CD4-positive, CD25-positive, alpha-beta regulatory T cell (primary cell): ENCODE measurements at regions not wholly inside any gene's neighbourhood (a gene's known extent, or its start where the extent isn't known, plus 50 kb on each side); places are given as distances from the start of the nearest gene placed in this dataset.

Experiments
- ATAC-seq, 2 donors: fragments of 150-1000 bp; cut with Tn5 transposase; one replicate each; pipeline ENCODE4 v1.10.0; 2021; ENCODE audit warnings: low read depth in 2 of 2, moderate number of reproducible peaks in 2 of 2, moderate library complexity in 1 of 2
- DNase-seq, 3 donors: peaks; one replicate each; pipeline versions ENCODE4 v3.0.0 to v3.0.0-alpha.2; 2012 to 2022; ENCODE audit warnings: mixed read lengths in 1 of 3
- H3K27ac ChIP-seq: one replicate; pipeline ENCODE4 v1.7.0; 2013; ENCODE audit warnings: mild to moderate bottlenecking, low read length; ENCODE audit not compliant: insufficient read depth, poor library complexity, severe bottlenecking
- H3K27me3 ChIP-seq: one replicate; pipeline ENCODE4 v1.7.0; 2013; ENCODE audit warnings: low read length; ENCODE audit not compliant: control insufficient read depth, insufficient read depth
- H3K36me3 ChIP-seq: one replicate; pipeline ENCODE4 v1.7.0; 2013; ENCODE audit warnings: mild to moderate bottlenecking, low read length, moderate library complexity; ENCODE audit not compliant: control insufficient read depth, insufficient read depth
- H3K4me1 ChIP-seq: 2 replicates; pipeline ENCODE4 v1.7.0; 2013; ENCODE audit warnings: mild to moderate bottlenecking, low read length; ENCODE audit not compliant: insufficient read depth, control insufficient read depth, poor library complexity, severe bottlenecking
- H3K4me3 ChIP-seq: one replicate; pipeline ENCODE4 v1.7.0; 2013; ENCODE audit warnings: low read depth, mild to moderate bottlenecking, low read length, moderate library complexity
- H3K9me3 ChIP-seq, 2 experiments: 1 replicate in 1 of 2; 2 replicates in 1 of 2; pipeline ENCODE4 v1.7.0; 2013; ENCODE audit warnings: low read length in 2 of 2, mild to moderate bottlenecking in 1 of 2, moderate library complexity in 1 of 2; ENCODE audit not compliant: control insufficient read depth in 2 of 2
- H3K27ac Mint-ChIP-seq, 3 donors: one replicate each; pipeline ENCODE4 v1.8.0; 2020 to 2022; ENCODE audit warnings: mild to moderate bottlenecking in 3 of 3, mixed read lengths in 3 of 3, moderate library complexity in 2 of 3
- H3K27me3 Mint-ChIP-seq: one replicate; pipeline ENCODE4 v1.8.0; 2022; ENCODE audit warnings: mild to moderate bottlenecking, mixed read lengths
- H3K36me3 Mint-ChIP-seq: one replicate; pipeline ENCODE4 v1.8.0; 2020; ENCODE audit warnings: mixed read lengths
- H3K4me1 Mint-ChIP-seq, 4 donors: one replicate each; pipeline ENCODE4 v1.8.0; 2020 to 2022; ENCODE audit warnings: mixed read lengths in 4 of 4, mild to moderate bottlenecking in 1 of 4
- H3K4me3 Mint-ChIP-seq, 4 donors: one replicate each; pipeline ENCODE4 v1.8.0; 2020 to 2022; ENCODE audit warnings: mild to moderate bottlenecking in 4 of 4, mixed read lengths in 4 of 4, moderate library complexity in 3 of 4
- H3K9me3 Mint-ChIP-seq, 7 donors: one replicate each; pipeline ENCODE4 v1.8.0; 2020 to 2022; ENCODE audit warnings: mixed read lengths in 7 of 7, mild to moderate bottlenecking in 3 of 7, moderate library complexity in 2 of 7

DNA sequence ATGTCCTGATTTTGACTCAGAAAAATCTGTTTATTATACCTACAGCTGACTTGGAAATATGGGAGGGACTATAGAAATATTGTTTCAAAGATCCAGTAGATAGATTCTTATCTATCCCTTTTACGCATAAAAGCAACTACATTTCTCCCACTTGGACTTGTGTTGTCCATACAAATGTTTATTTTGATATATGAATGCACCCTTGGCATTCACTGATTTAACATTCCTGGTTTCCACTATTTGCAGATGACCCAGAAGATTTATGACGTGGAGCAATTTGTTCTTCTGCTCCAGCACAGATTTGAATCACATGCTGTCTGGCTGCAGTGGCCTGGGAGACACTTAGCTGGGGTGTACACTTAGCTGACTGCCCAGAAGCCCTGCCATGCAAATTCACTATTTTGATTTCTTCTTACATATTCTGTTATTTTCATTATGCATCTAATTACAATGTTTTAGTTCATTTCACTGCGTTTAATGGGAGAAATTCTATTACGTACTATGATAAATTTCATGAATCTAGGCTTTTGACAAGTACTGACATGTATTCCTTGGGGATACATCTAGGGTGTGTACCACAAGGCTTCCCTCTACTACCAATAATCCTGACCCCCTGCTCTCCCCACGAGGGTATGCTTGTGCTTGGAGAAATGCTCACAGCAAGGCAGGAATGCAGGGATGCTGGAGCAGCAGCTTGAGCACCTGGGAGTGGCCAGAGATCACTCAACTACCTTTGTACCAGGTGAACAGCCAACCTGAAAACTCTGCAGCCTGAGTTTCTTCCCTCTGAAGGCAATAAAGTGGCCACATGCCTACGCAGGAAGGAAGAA, 223.6 kb upstream of the TBL1XR1 start:
- peaks cover 0 to 3% (median 0%) of the 10 kb centered on the region in 7 donors for H3K9me3 Mint-ChIP-seq
- peaks cover 16% of the 10 kb centered on the region for H3K4me1 ChIP-seq
- H3K27ac Mint-ChIP-seq = no peak overlapping the region
- DNase-seq (no peak), ATAC-seq (no peak)
- H3K9me3 ChIP-seq = no peaks in the 10 kb centered on the region
- H3K4me1 Mint-ChIP-seq = peaks cover 25 to 40% (median 31%) of the 10 kb centered on the region in 4 donors
- H3K27me3 Mint-ChIP-seq = no peaks in the 10 kb centered on the region
- no peaks in the 10 kb centered on the region for H3K27me3 ChIP-seq
- H3K27ac ChIP-seq = no peak overlapping the region
- no peaks in the 10 kb centered on the region for H3K36me3 ChIP-seq
- H3K4me3 Mint-ChIP-seq = no peak overlapping the region
- no peak overlapping the region for H3K4me3 ChIP-seq
- no peaks in the 10 kb centered on the region for H3K36me3 Mint-ChIP-seq

DNA sequence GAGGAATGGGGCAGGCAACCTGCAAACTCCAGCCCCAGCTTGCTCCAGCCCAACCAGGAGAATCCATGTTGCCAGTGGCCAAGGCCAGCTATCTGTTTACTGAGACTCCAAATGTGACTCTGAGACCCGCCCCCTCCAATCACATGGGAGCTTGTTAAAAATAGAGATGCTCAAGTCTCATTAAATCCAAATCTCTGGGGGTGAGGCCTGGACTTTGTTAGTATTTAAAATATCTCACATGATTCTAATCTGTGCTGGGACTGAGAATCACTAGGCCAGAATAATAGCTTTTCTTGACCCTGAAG, 224.2 kb upstream of the TBL1XR1 start:
- Histone ChIP-seq H3K4me1 (peaks cover 19% of the 10 kb centered on the region), H3K4me3 (no peak overlapping the region), H3K9me3 (no peaks in the 10 kb centered on the region), H3K36me3 (no peaks in the 10 kb centered on the region), H3K27ac (no peak overlapping the region), H3K27me3 (no peaks in the 10 kb centered on the region)
- Mint-ChIP-seq H3K36me3 (no peaks in the 10 kb centered on the region), H3K4me3 (no peak overlapping the region), H3K4me1 (peaks cover 28 to 46% (median 35%) of the 10 kb centered on the region in 4 donors), H3K27ac (no peak overlapping the region), H3K9me3 (peaks cover 0 to 3% (median 0%) of the 10 kb centered on the region in 7 donors), H3K27me3 (no peaks in the 10 kb centered on the region)
- DNase-seq (no peak), ATAC-seq (no peak)

DNA sequence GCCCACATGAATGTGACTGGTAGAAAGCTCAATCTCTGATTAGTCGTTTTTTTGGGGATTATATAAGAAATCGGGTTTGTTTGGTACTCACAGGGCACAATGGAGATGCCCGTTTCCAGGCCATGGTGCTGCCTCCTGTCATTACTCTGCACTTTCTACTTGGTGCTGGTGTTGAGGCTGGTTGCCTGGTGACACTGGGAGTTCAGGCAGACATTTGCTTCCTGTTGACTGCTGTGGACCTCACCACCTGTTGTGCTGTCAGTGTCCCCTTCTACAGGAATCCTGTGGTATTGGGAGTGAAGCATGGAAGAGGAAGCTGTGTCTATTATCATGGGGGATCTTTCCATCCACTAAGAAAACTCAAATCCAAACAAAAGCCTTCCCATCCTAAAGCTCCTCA, 227.2 kb upstream of the TBL1XR1 start:
- Histone ChIP-seq H3K36me3 (no peaks in the 10 kb centered on the region), H3K4me3 (no peak overlapping the region), H3K27ac (no peak overlapping the region), H3K4me1 (peaks cover 39% of the 10 kb centered on the region), H3K27me3 (no peaks in the 10 kb centered on the region), H3K9me3 (no peaks in the 10 kb centered on the region)
- H3K4me3 Mint-ChIP-seq = no peak overlapping the region
- H3K27me3 Mint-ChIP-seq = no peaks in the 10 kb centered on the region
- peaks cover 0 to 3% (median 0%) of the 10 kb centered on the region in 7 donors for H3K9me3 Mint-ChIP-seq
- peaks cover 38 to 66% (median 49%) of the 10 kb centered on the region in 4 donors for H3K4me1 Mint-ChIP-seq
- H3K36me3 Mint-ChIP-seq = no peaks in the 10 kb centered on the region
- DNase-seq (peak in 1 of 3 donors; percentile 37), ATAC-seq (no peak)
- peak overlapping the region in 2 of 3 donors; percentile 15 to 48 for H3K27ac Mint-ChIP-seq

DNA sequence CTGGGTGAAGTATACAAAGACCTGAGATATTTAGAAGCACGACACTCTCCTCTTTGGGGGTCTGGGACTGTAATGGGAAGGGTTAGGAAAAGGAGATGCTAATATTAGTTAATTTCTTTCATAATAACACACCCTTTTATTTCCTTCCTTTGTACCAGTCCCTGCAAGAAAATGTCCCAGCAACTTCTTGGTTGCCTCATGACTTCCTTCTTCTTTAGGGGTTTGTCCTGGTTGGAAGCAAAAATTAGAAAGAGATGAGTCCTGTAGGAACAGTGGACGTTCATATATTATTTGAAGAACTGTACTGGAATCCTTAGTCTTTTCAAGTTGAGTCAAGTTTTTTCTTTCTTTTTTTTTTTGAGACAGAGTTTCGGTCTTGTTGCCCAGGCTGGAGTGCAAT, 227.8 kb upstream of the TBL1XR1 start:
- peaks cover 35% of the 10 kb centered on the region for H3K4me1 ChIP-seq
- H3K9me3 ChIP-seq = no peaks in the 10 kb centered on the region
- Mint-ChIP-seq H3K27ac (no peak overlapping the region), H3K36me3 (no peaks in the 10 kb centered on the region), H3K4me3 (no peak overlapping the region), H3K9me3 (peaks cover 0 to 3% (median 0%) of the 10 kb centered on the region in 7 donors), H3K27me3 (no peaks in the 10 kb centered on the region), H3K4me1 (peaks cover 39 to 61% (median 46%) of the 10 kb centered on the region in 4 donors)
- H3K36me3 ChIP-seq = no peaks in the 10 kb centered on the region
- ATAC-seq (no peak), DNase-seq (no peak)
- H3K4me3 ChIP-seq = no peak overlapping the region
- no peak overlapping the region for H3K27ac ChIP-seq
- H3K27me3 ChIP-seq = no peaks in the 10 kb centered on the region

DNA sequence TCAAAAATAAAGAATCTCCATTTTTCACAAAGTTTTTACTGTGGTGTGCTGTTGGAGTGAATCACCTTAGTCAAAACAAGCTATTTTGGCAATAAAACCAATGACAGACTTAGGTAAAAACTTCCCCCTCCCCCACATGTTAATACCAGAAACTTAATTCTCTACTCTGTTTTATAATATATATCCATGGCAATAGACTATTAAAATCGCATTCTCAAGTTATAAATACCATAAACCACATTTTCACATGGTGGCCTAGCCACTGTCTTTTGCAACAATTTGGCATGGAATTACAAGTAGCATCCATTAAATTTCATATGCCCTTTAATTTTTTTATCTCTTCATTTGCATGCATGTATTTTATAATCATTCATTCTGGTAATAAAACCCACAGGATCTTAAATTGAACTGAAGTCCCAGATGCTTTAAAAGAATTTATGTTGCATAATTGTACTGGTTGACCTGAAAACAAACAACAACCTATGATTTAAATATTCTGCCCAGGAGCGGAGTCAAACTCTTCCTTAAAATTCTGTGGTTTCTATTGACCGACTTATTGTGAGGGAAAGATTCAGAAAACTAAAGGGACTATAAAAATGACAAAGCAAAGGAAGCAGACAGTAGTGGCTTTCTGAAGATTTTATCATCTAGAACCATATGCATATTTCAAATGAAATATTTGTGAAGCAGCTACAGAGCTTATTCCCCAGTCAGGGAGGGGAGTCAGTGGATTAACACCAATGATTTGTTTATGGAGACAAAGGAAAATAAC, 229.0 kb upstream of the TBL1XR1 start:
- Histone ChIP-seq H3K27me3 (no peaks in the 10 kb centered on the region), H3K4me3 (peak overlapping the region; percentile 69), H3K4me1 (peaks cover 32% of the 10 kb centered on the region), H3K27ac (peak overlapping the region; percentile 77), H3K36me3 (no peaks in the 10 kb centered on the region), H3K9me3 (no peaks in the 10 kb centered on the region)
- H3K4me1 Mint-ChIP-seq = peaks cover 28 to 49% (median 37%) of the 10 kb centered on the region in 4 donors
- H3K4me3 Mint-ChIP-seq = peak overlapping the region; percentile 3 to 80 (median 64)
- peak overlapping the region; percentile 93 to 98 (median 94) for H3K27ac Mint-ChIP-seq
- ATAC-seq (no peak), DNase-seq (no peak)
- peaks cover 0 to 3% (median 0%) of the 10 kb centered on the region in 7 donors for H3K9me3 Mint-ChIP-seq
- no peaks in the 10 kb centered on the region for H3K27me3 Mint-ChIP-seq
- H3K36me3 Mint-ChIP-seq = no peaks in the 10 kb centered on the region

DNA sequence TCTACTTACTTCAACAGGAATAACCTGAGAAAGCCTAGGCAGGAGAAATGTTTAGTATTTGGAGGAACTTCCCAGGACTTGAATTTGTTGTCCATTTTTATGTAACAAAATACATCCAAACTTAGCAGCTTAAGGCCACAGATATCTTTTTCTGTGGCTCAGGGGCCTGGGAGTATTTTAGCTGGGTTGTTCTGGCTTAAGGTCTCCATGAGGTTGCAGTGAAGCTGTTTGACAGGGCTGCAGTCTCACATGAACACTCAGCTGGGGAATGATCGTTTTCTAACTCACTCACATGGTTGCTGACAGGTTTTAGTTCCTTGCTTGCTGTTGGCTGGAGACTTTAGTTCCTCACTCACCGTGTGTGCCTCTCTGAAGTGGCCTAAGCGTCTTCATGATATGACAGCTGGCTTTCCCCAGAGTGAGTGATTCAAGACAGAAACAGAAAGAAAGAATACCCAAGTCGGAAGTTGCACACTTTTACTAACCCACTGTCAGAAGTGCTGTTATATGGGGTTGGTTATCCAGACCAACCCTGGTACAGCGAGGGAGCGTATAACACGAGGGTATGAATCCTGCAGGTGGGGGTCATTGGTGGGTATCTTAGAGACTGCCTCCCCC, 229.7 kb upstream of the TBL1XR1 start:
- Mint-ChIP-seq H3K36me3 (no peaks in the 10 kb centered on the region), H3K27ac (peak overlapping the region; percentile 93 to 98 (median 94)), H3K4me3 (peak overlapping the region; percentile 3 to 80 (median 64)), H3K9me3 (peaks cover 0 to 1% (median 0%) of the 10 kb centered on the region in 7 donors), H3K27me3 (no peaks in the 10 kb centered on the region), H3K4me1 (peaks cover 25 to 49% (median 35%) of the 10 kb centered on the region in 4 donors)
- Histone ChIP-seq H3K27ac (peak overlapping the region; percentile 77), H3K4me1 (peaks cover 29% of the 10 kb centered on the region), H3K4me3 (peak overlapping the region; percentile 69), H3K9me3 (no peaks in the 10 kb centered on the region), H3K27me3 (no peaks in the 10 kb centered on the region), H3K36me3 (no peaks in the 10 kb centered on the region)
- peak; percentile 14 to 92 (median 55) for DNase-seq
- ATAC-seq = peak; percentile 91 to 92

DNA sequence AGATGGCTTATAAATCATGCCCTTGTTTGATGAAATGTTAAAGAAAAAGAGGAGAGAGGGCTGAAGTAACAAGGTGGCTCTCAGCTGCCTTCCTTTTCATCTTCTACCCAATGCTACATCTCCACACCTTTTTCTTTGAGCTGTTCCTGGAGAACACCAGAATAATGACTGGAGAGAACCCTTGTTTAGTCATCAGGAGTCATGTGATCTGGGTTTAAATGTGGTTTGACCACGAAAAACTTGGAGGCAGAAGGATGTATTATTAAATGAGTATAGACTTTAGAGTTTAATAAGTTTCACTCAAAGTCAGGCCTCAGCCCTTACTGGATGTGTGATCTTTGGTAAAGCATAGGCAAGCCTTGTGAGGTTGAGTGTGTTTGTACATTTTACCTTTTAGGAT, 230.3 kb upstream of the TBL1XR1 start:
- peaks cover 28% of the 10 kb centered on the region for H3K4me1 ChIP-seq
- peak overlapping the region; percentile 69 for H3K4me3 ChIP-seq
- peak in 1 of 2 donors; percentile 26 for ATAC-seq
- H3K36me3 ChIP-seq = no peaks in the 10 kb centered on the region
- DNase-seq = peak in 1 of 3 donors; percentile 66
- Mint-ChIP-seq H3K27ac (peak overlapping the region; percentile 93 to 98 (median 94)), H3K4me3 (peak overlapping the region in 3 of 4 donors; percentile 50 to 80 (median 79)), H3K9me3 (no peaks in the 10 kb centered on the region), H3K4me1 (peaks cover 24 to 49% (median 34%) of the 10 kb centered on the region in 4 donors), H3K27me3 (no peaks in the 10 kb centered on the region), H3K36me3 (no peaks in the 10 kb centered on the region)
- H3K27ac ChIP-seq = peak overlapping the region; percentile 77
- no peaks in the 10 kb centered on the region for H3K27me3 ChIP-seq
- H3K9me3 ChIP-seq = no peaks in the 10 kb centered on the region
